ENCODE measurements at regions not wholly inside any gene's neighbourhood (a gene's known extent, or its start where the extent isn't known, plus 50 kb on each side); places are given as distances from the start of the nearest gene placed in this dataset.

- TF ChIP-seq CTCF (IDR thresholded peaks at IDR 0.05; ENCODE audit: low read depth, low read length), result no peak
- H3K4me3 ChIP-seq (ENCODE audit: low read depth, low read length), result no peak overlapping the region
These were observed 506.9 kb upstream of the JARID2 start for GRCh38 chr6:14738933-14739332.

GRCh38 chr6:14739827-14740226 is 506.0 kb upstream of the JARID2 start:
- no peak for TF ChIP-seq CTCF (IDR thresholded peaks at IDR 0.05; ENCODE audit: low read depth, low read length)
- H3K4me3 ChIP-seq (ENCODE audit: low read depth, low read length), result no peak overlapping the region

DNA sequence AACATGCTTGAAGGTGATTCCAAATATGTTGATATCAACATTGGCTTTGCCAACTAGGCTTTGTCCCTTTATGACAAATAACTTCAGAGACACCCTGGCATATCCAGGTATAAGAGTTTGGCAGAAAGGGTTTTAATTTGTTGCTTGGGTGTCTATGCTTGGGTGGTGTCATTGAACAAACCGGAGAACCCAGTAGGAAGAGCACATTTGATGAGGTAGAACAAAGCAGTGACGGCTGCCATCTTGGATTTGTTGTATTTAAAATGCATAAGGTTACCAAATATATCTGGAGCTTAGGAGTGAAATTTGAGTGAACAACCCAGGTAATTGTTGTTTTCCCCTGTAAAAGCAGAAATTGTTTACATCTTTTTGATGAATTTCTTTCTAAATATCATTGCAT is 503.7 kb upstream of the JARID2 start:
- no peak for TF ChIP-seq CTCF (IDR thresholded peaks at IDR 0.05; ENCODE audit: low read depth, low read length)
- no peak overlapping the region for H3K4me3 ChIP-seq (ENCODE audit: low read depth, low read length)

DNA sequence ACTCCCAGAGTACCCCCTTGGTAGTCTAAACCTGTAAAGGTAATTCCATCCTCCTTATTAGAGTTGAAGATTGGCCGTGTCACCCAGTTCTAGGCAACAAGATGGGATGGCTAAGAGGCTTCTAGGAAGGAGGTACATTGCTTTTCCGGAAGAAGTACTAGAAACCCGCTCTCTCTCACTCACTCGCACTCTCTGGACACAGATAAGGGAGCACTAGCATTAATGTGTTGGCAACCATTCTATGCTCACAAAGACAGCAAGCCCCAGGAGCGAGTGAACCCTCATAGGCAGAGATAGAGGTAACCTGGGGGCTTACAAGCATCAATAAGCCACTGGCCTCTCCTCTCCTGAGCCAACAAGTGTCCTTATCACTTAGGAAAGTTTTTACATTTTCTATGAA is 503.2 kb upstream of the JARID2 start:
- TF ChIP-seq CTCF (IDR thresholded peaks at IDR 0.05; ENCODE audit: low read depth, low read length), result no peak
- no peak overlapping the region for H3K4me3 ChIP-seq (ENCODE audit: low read depth, low read length)

GRCh38 chr6:14743144-14743473 is 502.8 kb upstream of the JARID2 start:
- no peak overlapping the region for H3K4me3 ChIP-seq (ENCODE audit: low read depth, low read length)
- no peak for TF ChIP-seq CTCF (IDR thresholded peaks at IDR 0.05; ENCODE audit: low read depth, low read length)

DNA sequence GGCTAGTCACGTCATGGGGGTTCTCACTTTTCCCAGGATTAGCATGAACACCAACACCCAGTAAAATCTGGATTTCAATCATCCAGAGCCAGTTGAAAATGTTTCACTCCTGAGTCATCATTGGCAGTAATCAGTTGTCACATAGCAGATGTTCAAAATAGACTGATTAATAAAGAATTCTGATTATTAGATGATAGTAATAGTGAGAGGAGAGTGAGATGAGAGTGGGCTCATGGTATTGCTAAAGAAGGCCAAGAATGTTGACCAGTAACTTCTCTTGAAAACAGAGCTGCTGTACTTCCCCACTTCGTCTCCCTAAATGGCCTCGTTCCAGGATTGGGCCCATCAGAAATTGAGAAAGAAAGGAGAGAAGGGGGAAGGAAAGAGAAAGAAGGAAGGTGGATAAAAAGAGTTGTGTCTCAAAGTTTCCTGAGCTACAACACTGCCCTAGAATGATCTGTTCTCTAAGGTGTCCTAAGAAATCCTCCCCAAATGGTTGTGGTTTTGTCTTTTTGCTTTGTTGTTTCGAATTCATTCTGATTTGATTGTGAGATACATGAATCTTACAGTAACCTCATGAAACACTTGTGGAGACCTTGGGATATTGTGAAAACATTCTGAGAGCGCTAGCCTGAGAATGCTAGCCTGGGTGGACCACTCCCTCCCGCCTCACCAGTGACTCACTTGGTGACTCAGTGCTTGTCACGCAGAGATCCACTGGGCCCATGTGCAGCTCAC is 502.2 kb upstream of the JARID2 start:
- no peak overlapping the region; the same call in 1 of the 2 replicates for H3K4me3 ChIP-seq (ENCODE audit: low read depth, low read length)
- no peak for TF ChIP-seq CTCF (IDR thresholded peaks at IDR 0.05; ENCODE audit: low read depth, low read length)

GRCh38 chr6:14744212-14744556 is 501.7 kb upstream of the JARID2 start:
- TF ChIP-seq CTCF (IDR thresholded peaks at IDR 0.05; ENCODE audit: low read depth, low read length), result no peak
- H3K4me3 ChIP-seq (ENCODE audit: low read depth, low read length), result no peak overlapping the region

All from WI38 (cell line).